IMR-90 (cell line): ENCODE measurements at regions not wholly inside any gene's neighbourhood (a gene's known extent, or its start where the extent isn't known, plus 50 kb on each side); places are given as distances from the start of the nearest gene placed in this dataset.
A peak's percentile ranks its signal among the peaks of the same experiment; 100 is the strongest.

Source experiments
- ATAC-seq: fragments of 200-7000 bp; cut with Tn5 transposase; 2 replicates; pipeline ENCODE4 v1.9.1; 2020; ENCODE audit warnings: low read depth, mild to moderate bottlenecking, moderate library complexity
- BruUV-seq: library from RNA; stranded (reverse); fragments of 400-500 nt; replicated peaks from 2 replicates; lab custom pipeline; 2021; lab: Mats Ljungman, UMichigan
- CTCF ChIA-PET: fragments of 300-600 bp; formaldehyde crosslinking; extraction: SDS; loops from one replicate; lab custom pipeline; 2021; ENCODE audit warnings: antibody characterized with exemption; lab: Yijun Ruan, JAX
- POLR2A ChIA-PET: fragments of 300-600 bp; sonication (Branson Sonifier 250); formaldehyde crosslinking; loops from one replicate; lab custom pipeline; 2022; ENCODE audit warnings: antibody characterized with exemption; ENCODE audit not compliant: unreplicated experiment; lab: Charles Lee
- DNase-seq: peaks from one replicate; pipeline ENCODE4 v3.0.0; 2013
- H2AFZ ChIP-seq: replicated peaks from 2 replicates; pipeline ENCODE3; 2013; ENCODE audit warnings: low read length, mild to moderate bottlenecking; ENCODE audit not compliant: poor library complexity
- H2AK5ac ChIP-seq: 2 replicates; pipeline ENCODE4 v1.6.1; 2013; ENCODE audit warnings: low read depth, low read length, inconsistent platforms
- H2AK9ac ChIP-seq: replicated peaks from 2 replicates; pipeline ENCODE3; 2013; ENCODE audit warnings: mild to moderate bottlenecking, low read depth, low read length, moderate library complexity; ENCODE audit not compliant: poor library complexity
- H2BK120ac ChIP-seq: 2 replicates; pipeline ENCODE4 v1.6.1; 2013; ENCODE audit warnings: low read depth, low read length, inconsistent platforms
- H2BK15ac ChIP-seq: 3 replicates; pipeline ENCODE4 v1.6.1; 2013; ENCODE audit warnings: low read depth, low read length, inconsistent platforms
- H2BK20ac ChIP-seq: 2 replicates; pipeline ENCODE4 v1.6.1; 2013; ENCODE audit warnings: low read depth, mild to moderate bottlenecking, inconsistent platforms, low read length, moderate library complexity
- H2BK5ac ChIP-seq: 2 replicates; pipeline ENCODE4 v1.6.1; 2013; ENCODE audit warnings: mild to moderate bottlenecking, low read depth, low read length, inconsistent platforms; ENCODE audit not compliant: poor library complexity, severe bottlenecking
- H3K14ac ChIP-seq: replicated peaks from 2 replicates; pipeline ENCODE4 v1.6.1; 2013; ENCODE audit warnings: low read depth, low read length, inconsistent platforms
- H3K18ac ChIP-seq: 2 replicates; pipeline ENCODE4 v1.6.1; 2013; ENCODE audit warnings: low read depth, low read length, control low read depth
- H3K23ac ChIP-seq: 2 replicates; pipeline ENCODE4 v1.6.1; 2013; ENCODE audit warnings: low read depth, low read length, inconsistent platforms
- H3K27ac ChIP-seq: 2 replicates; pipeline ENCODE4 v1.5.1; 2013; ENCODE audit warnings: mild to moderate bottlenecking, control low read depth, low read length; ENCODE audit not compliant: insufficient read depth
- H3K27me3 ChIP-seq: 2 replicates; pipeline ENCODE4 v1.6.1; 2013; ENCODE audit warnings: low read length; ENCODE audit not compliant: control insufficient read depth, insufficient read depth
- H3K36me3 ChIP-seq: 2 replicates; pipeline ENCODE4 v1.6.1; 2013; ENCODE audit warnings: low read length, mixed read lengths; ENCODE audit not compliant: control insufficient read depth, insufficient read depth
- H3K4ac ChIP-seq: 2 replicates; pipeline ENCODE4 v1.6.1; 2013; ENCODE audit warnings: low read depth, low read length, inconsistent platforms
- H3K4me1 ChIP-seq: 2 replicates; pipeline ENCODE4 v1.6.1; 2013; ENCODE audit warnings: low read length, mixed read lengths; ENCODE audit not compliant: control insufficient read depth, insufficient read depth
- H3K4me2 ChIP-seq: 2 replicates; pipeline ENCODE4 v1.6.1; 2013; ENCODE audit warnings: low read depth, mild to moderate bottlenecking, control low read depth, low read length, moderate library complexity
- H3K4me3 ChIP-seq: 2 replicates; pipeline ENCODE4 v1.5.1; 2013; ENCODE audit warnings: low read depth, mild to moderate bottlenecking, control low read depth, low read length, moderate library complexity; ENCODE audit not compliant: insufficient read depth
- H3K56ac ChIP-seq: 2 replicates; pipeline ENCODE4 v1.6.1; 2013; ENCODE audit warnings: low read length, inconsistent platforms; ENCODE audit not compliant: insufficient read depth; ENCODE audit errors: extremely low read depth
- H3K79me1 ChIP-seq, 2 experiments: 2 replicates each; pipeline ENCODE4 v1.6.1; 2013; ENCODE audit warnings: low read length in 2 of 2, inconsistent platforms in 1 of 2, low read depth in 1 of 2
- H3K9ac ChIP-seq: 2 replicates; pipeline ENCODE4 v1.6.1; 2013; ENCODE audit warnings: low read depth, low read length, control low read depth
- H3K9me1 ChIP-seq: 2 replicates; pipeline ENCODE4 v1.6.1; 2013; ENCODE audit warnings: low read length, inconsistent platforms; ENCODE audit not compliant: insufficient read depth
- H3K9me3 ChIP-seq: 2 replicates; pipeline ENCODE4 v1.6.1; 2013; ENCODE audit warnings: low read length; ENCODE audit not compliant: control insufficient read depth, insufficient read depth
- H4K20me1 ChIP-seq: 2 replicates; pipeline ENCODE4 v1.6.1; 2013; ENCODE audit warnings: low read length, inconsistent platforms; ENCODE audit not compliant: insufficient read depth
- H4K5ac ChIP-seq: 2 replicates; pipeline ENCODE4 v1.6.1; 2013; ENCODE audit warnings: mild to moderate bottlenecking, low read depth, low read length, control low read depth
- H4K8ac ChIP-seq, 2 experiments: 2 replicates each; pipeline ENCODE4 v1.6.1; 2013; ENCODE audit warnings: low read depth in 2 of 2, low read length in 2 of 2, control low read depth in 1 of 2, inconsistent platforms in 1 of 2
- H4K91ac ChIP-seq: 2 replicates; pipeline ENCODE4 v1.6.1; 2013; ENCODE audit warnings: low read depth, low read length, inconsistent platforms; ENCODE audit not compliant: insufficient read depth
- BHLHE40 ChIP-seq: fragments of 150-350 bp; IDR thresholded peaks from 2 replicates; pipeline ENCODE4 v1.6.1; 2016; ENCODE audit warnings: mild to moderate bottlenecking, low read depth, low read length
- CTCF ChIP-seq: conservative IDR thresholded peaks from 2 replicates; pipeline ENCODE4 v1.5.1; 2012; ENCODE audit warnings: mild to moderate bottlenecking, low read depth, low read length, improper control_type of control experiment
- ELK1 ChIP-seq: fragments of 150-350 bp; IDR thresholded peaks from 2 replicates; pipeline ENCODE4 v1.6.1; 2016; ENCODE audit warnings: low read depth, mild to moderate bottlenecking, low read length, moderate library complexity, borderline replicate concordance
- MAZ ChIP-seq: IDR thresholded peaks from 2 replicates; pipeline ENCODE4 v1.6.1; 2012; ENCODE audit warnings: low read depth, mild to moderate bottlenecking, low read length, improper control_type of control experiment, moderate library complexity, borderline replicate concordance
- RFX5 ChIP-seq: IDR thresholded peaks from 2 replicates; pipeline ENCODE4 v1.8.0; 2012; ENCODE audit warnings: low read depth, mild to moderate bottlenecking, low read length, moderate library complexity
- WGBS, 2 experiments: methylation state at CpG; one replicate each; pipeline versions ENCODE4 v1.1.5 to v1.1.7; 2013; ENCODE audit warnings: missing lambda C conversion rate in 2 of 2; ENCODE audit not compliant: insufficient read length in 1 of 2; ENCODE audit errors: extremely low coverage in 2 of 2; 5-methylcytosine and 5-hydroxymethylcytosine counted together
- dilution Hi-C: fragments of 300-500 bp; cut with HindIII; formaldehyde crosslinking; loops from one replicate; pipeline ENCODE4 v1.14.3; 2018; ENCODE audit warnings: low sequenced_read_pairs; ENCODE audit not compliant: unreplicated experiment
- in situ Hi-C: fragments of 300-500 bp; cut with MboI; formaldehyde crosslinking; loops from 3 replicates; pipeline ENCODE4 v1.14.3; 2019; ENCODE audit warnings: low sequenced_read_pairs, inconsistent platforms, mixed read lengths
- intact Hi-C: fragments of 100-400 bp; cut with micrococcal nuclease; formaldehyde crosslinking; loops from 2 replicates; pipeline ENCODE4 v1.10.0; 2022

- no peak overlapping the region for H2AK5ac ChIP-seq
- dilution Hi-C loops (no loop called here), intact Hi-C loops (no loop called here), in situ Hi-C loops (no loop called here)
- no peak overlapping the region for H3K14ac ChIP-seq
- no peak overlapping the region for H3K18ac ChIP-seq
- TF ChIP-seq CTCF = no peak
- TF ChIP-seq BHLHE40 = no peak
- TF ChIP-seq RFX5 = no peak
- TF ChIP-seq ELK1 = no peak
- TF ChIP-seq MAZ = no peak
- H4K8ac ChIP-seq = no peak overlapping the region
- H3K79me1 ChIP-seq = no peaks in the 10 kb centered on the region
- no peak overlapping the region for H3K4ac ChIP-seq
- no peaks in the 10 kb centered on the region for H3K4me1 ChIP-seq
- no peaks in the 10 kb centered on the region for H3K9me1 ChIP-seq
- no peak for DNase-seq
- no peaks in the 10 kb centered on the region for H4K20me1 ChIP-seq
- no peak overlapping the region for H2BK20ac ChIP-seq
- peak overlapping the region; percentile 43 for H2AFZ ChIP-seq
- no peak overlapping the region for H2BK15ac ChIP-seq
- H3K56ac ChIP-seq = no peak overlapping the region
- ChIA-PET CTCF (no interaction called here), POLR2A (no interaction called here)
- peak overlapping the region; percentile 34; the same call in 1 of the 2 replicates for H3K4me2 ChIP-seq
- H2BK120ac ChIP-seq = no peak overlapping the region
- peak overlapping the region; percentile 26; the same call in 1 of the 2 replicates for H3K4me3 ChIP-seq
- H4K91ac ChIP-seq = no peak overlapping the region
- H3K27ac ChIP-seq = no peak overlapping the region
- BruUV-seq = no TSS peak
- H2AK9ac ChIP-seq = no peak overlapping the region
- no peak for ATAC-seq
- H4K5ac ChIP-seq = no peak overlapping the region
- H2BK5ac ChIP-seq = no peak overlapping the region
- no CpG with 5 or more reads among the region's 22 CpGs for WGBS, 2 experiments
- H3K36me3 ChIP-seq = no peaks in the 10 kb centered on the region
- H3K9ac ChIP-seq = no peak overlapping the region
- H3K23ac ChIP-seq = no peak overlapping the region
- no peaks in the 10 kb centered on the region; the same call in 1 of the 2 replicates for H3K9me3 ChIP-seq
- H3K27me3 ChIP-seq = peaks cover 13% of the 10 kb centered on the region; the same call in 1 of the 2 replicates
These were observed 115.0 kb upstream of the TEX13C start for GRCh38 chrX:125204681-125205132.
